ENCODE measurements at regions not wholly inside any gene's neighbourhood (a gene's known extent, or its start where the extent isn't known, plus 50 kb on each side); places are given as distances from the start of the nearest gene placed in this dataset.

DNA sequence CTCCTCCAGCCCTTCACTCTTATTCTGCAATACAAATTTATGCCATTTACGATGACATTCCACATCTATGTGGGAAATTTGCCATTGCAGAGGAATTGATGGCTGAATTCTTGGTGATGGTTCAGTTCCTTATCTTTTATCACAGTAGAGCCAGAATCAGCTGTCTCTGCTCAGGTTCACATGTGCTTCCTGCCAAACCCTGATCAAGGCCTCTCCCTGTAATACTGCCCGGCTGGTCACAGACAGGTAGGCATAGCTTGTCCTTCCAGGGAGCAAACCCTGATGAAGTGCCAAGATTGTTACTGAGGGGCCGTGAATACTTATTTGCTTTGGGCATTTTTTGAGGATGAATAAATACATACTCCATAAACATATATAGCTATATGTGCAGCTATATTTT lies 450.0 kb downstream of the NSUN3 start:
- no peak for DNase-seq (ENCODE audit: low read depth)

DNA sequence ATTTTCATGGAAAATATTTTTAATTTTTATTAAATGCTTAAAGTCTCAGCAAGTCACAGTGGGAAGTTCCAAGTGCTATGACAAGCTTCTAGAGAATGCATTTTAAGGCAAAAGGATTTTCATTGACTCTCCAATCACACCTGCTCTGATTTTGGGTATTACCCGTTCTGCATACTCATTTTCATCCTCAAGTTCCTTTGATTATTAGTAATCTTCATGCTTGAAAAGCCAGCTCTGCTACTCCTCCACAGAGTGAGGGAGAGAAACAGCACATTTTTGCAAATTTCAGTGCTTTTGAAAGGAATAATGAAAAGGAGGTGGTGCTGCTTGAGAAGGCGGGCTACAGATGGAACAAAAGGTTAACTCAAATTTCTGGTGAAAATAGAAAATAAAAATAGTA lies 450.7 kb downstream of the NSUN3 start:
- no peak for DNase-seq (ENCODE audit: low read depth)

DNA sequence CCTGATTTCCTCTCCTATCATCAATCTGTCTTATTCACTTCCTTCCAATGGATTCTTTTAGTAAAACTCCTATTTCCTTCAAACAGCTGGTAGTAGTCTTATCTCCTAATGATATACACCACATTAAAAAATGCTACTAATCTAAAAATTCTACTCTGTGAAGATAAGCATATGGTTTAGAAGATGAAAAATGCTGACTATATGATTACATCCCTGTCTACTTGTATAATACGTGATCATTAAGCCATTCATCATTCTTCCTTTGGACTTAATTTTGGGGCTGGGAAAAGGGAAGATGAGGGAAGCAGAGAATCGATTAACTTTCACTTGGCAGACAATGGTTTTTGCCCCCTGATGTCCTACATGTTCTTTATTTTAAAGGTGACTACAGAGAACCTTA lies 453.1 kb downstream of the NSUN3 start:
- no peak for DNase-seq (ENCODE audit: low read depth)

DNA sequence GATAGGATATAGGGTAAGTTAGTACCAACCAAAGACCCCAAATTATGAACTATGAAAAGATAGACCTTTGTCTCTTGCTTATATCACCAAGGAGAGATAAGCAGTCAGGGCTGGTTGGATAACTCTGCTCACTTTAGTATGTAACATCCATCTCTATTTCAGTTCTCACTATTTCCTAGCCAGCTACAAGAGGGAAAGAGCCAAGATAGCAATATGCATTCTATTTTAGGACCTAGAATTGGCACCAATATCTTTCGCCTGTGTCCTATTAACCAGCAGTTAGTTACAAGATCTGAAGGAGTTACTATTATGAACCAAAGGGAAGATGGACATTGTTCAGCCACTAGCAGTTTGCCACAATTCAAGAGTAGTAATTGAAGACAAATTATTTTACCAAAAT lies 457.5 kb downstream of the NSUN3 start:
- DNase-seq (ENCODE audit: low read depth) = no peak

DNA sequence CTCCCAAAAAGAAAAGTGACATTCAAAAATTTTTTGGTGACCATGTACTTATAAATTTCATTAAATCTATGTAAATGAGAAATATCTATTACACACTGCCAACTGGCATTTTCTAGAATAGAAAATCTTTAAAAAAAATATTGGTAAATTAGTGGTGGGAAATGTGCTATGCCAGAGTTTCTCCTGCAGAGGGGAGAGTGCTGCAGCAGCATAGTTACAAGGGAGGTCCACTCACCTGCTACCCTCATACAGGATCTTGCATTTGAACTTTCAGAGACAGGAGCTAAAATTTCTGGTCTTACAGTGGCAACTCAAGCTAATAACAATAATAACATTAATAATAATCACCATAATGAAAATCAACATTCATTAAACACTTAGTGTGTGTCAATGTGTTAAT lies 459.6 kb downstream of the NSUN3 start:
- DNase-seq (ENCODE audit: low read depth) = no peak

DNA sequence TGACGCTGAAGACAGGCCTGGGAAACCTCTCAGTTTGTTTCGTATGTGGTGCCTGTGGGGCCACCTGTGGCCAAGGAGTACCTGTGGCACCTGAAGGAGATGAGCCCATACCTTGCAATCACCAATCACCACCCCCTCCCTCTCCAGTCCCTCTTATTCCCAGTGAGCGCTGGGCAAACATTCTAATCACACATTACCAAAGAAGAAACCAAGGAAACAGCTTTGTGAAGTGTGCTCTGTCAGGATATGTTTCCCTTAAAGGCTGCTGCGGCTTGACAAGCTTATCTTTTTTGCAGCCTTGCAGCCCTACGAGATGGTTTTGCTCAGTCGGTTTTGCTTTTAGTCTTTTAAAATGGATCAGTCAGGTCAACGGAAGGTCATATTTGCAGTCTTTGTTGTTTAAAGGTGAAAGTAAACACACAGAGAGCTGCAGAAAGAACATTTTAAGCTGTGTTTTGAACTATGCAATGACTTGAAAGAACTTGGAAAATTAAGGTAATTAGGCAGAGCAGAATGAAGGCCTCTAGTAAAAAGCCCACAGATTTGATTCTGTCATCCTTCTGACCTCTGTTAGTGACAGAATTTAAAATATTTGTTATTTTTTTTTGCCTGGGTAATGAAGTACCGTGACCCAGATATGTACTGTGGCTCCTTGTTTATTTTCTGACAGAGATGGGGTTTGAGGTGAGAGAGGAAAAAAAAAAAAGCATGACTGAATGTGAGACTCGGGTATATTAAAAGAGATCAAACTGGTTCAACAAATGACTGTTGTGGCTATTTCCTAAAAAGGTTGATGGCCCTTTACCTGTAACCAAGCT lies 461.4 kb downstream of the NSUN3 start:
- DNase-seq (ENCODE audit: low read depth) = no peak

DNA sequence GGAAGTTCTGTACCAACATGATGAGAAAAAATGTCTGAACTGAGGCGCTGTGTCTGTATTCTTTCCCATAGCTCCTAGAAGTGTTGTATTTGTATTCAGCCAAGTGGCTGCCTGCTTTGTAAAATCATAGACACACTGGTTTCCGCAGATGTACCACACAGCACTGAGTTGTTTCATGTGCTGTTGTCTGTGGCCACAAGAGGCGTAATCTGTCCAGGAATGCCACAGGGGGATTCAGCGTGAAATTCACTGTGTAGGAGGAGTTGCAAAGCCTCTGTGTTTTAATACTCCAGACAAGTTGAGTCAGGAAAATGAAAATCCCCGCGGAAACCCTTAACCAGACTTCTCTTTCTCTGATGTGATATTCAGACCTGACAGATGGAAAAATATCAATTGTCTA lies 462.2 kb downstream of the NSUN3 start:
- no peak for DNase-seq (ENCODE audit: low read depth)

- no peak for DNase-seq (ENCODE audit: low read depth)
Measured at GRCh38 chr3:94529816-94530215, 467.0 kb downstream of the NSUN3 start.

- no peak for DNase-seq (ENCODE audit: low read depth)
Measured at GRCh38 chr3:94532951-94533350, 470.1 kb downstream of the NSUN3 start.

DNA sequence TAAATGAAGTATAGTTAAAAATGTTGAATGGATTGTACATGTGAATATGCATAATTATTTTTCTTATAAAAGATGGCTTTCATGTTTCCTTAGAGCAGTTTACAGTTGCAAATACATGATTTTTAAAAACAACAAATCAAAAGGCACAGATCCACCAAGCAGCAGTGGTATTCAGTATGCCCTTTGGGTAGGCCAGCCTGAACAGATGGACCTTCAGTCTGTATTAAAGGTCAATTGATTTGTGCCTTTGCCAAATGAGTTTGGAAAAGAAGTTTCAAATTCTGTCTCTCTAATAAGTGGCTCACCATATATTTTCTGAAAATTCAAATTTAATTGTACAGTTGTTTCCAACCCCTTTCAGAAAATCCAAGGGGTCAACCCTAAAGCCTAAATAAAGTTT lies 477.1 kb downstream of the NSUN3 start:
- DNase-seq (ENCODE audit: low read depth) = no peak

- no peak for DNase-seq (ENCODE audit: low read depth)
Measured at GRCh38 chr3:94543161-94543560, 480.3 kb downstream of the NSUN3 start.

GRCh38 chr3:94544131-94544789 lies 481.4 kb downstream of the NSUN3 start:
- no peak for DNase-seq (ENCODE audit: low read depth)

DNA sequence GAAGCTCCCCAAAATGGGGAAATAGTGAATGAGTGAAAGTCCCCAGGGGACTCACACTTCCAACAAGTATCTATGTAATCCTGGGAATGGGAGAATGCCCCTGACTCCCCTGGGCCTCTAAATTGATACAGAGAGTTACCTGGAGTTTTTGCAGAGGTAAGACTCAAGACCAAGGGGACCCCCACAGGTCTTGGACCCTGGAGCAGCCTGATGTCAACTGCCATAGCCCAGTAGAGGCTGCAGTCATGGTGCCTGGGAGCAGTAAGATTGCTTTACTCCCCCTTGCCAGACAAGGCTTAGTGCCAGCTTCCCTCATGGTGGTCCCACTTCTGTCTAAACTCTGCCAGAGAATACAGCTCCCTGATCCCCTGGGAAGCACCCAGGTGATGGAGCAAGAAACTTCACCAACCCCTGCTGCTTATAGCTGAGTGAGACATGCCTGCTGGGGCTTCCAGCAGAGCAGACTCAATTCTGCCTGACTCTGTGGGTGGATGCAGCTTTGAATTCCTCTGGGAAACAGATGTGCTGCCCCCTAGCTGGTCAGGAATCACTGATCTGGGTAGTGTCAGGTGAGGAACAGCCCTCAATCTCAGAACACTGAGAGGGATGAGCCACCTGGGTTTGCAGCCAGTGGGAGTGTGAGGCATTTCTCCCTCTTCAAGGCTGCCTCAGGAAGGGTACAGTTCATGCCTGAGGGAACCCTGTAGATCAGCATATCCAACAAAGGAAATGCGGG lies 485.9 kb downstream of the NSUN3 start:
- DNase-seq (ENCODE audit: low read depth) = no peak

GRCh38 chr3:94561094-94561493 lies 498.2 kb downstream of the NSUN3 start:
- no peak for DNase-seq (ENCODE audit: low read depth)

GRCh38 chr3:94564247-94564646 lies 501.4 kb downstream of the NSUN3 start:
- no peak for DNase-seq (ENCODE audit: low read depth)

DNA sequence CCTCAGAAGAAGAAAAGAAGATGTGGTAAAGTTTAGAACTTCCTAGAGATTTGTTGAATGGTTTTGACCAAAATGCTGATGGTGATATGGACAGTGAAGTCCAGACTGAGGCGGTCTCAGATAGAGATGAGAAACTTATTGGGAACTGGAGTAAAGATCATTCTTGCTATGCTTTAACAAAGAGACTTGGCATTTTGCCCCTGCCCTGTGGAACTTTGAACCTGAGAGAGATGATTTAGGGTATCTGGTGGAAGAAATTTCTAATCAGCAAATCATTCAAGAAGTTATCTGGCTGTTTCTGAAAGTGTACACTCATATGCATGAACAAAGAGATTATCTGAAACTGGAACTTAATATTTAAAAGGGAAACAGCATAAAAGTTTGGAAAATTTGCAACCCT lies 505.2 kb downstream of the NSUN3 start:
- DNase-seq (ENCODE audit: low read depth) = no peak

DNA sequence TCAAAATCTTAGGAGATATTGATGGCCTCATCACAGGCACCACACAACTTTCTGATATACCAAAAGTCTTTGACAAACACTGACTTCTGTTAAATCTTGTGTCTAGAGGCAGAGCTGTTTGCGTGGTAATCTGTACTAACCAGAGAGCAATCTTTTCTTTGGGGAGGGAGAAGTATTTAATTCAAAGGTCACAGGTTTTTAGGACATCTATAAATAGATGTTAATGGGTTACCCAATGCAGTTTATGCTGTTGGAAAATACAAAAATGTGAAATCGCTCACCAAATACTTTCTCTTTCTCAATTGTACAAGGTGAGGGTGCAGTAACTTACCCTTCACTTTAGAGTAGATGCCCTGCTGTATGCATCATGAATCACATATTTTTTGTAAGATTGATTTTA lies 510.5 kb downstream of the NSUN3 start:
- DNase-seq (ENCODE audit: low read depth) = no peak

GRCh38 chr3:94587291-94587690 lies 524.4 kb downstream of the NSUN3 start:
- DNase-seq (ENCODE audit: low read depth) = no peak

- no peak for DNase-seq (ENCODE audit: low read depth)
Measured at GRCh38 chr3:94593526-94594150, 530.8 kb downstream of the NSUN3 start.

DNA sequence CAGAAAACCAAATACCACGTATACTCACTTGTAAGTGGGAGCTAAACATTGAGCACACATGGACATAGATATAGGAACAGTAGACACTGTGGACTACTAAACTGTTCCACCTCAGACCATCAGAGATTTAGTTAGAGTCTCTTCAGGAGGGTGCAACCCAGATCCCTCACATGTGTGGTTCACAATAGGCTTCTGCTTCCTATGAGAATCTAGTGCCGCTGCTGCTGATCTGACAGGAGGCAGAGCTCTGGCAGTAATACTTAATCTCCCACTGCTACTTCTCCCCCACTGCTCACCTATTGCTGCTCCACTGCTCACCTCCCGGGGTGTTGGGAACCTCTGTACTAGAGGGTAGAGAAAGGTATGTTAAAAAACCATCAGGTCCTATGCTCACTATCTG lies 533.3 kb downstream of the NSUN3 start:
- no peak for DNase-seq (ENCODE audit: low read depth)

GRCh38 chr3:94596887-94597566 lies 534.2 kb downstream of the NSUN3 start:
- DNase-seq (ENCODE audit: low read depth) = no peak

DNA sequence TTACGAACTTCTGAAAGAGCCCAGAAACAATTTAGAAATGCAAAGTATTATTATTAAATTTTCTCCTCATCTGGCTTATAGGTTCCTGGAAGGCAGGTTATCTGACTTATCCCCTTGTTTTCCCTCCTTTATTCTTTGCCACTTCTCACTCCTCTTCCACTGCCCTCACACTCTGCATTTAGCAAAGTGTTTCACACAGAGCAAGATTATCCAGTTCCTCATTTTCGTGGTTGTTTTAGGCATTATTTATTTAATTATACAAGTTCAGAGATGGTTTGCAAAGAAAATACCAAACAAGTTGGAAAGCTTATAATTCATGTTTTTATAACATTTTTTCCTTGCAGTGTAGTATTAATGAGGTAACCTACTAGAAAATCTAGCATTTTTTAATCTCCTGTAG lies 544.9 kb downstream of the NSUN3 start:
- DNase-seq (ENCODE audit: low read depth) = no peak

Measured in activated T-helper 1 cell treated with Interleukin-2 at 50 U/mL for 16 hours (primary cell).